Limb (tissue), 2 donors: ENCODE measurements at regions not wholly inside any gene's neighbourhood (a gene's known extent, or its start where the extent isn't known, plus 50 kb on each side); places are given as distances from the start of the nearest gene placed in this dataset.
"Not testable (repeated sequence)": the region's sequence is repeated elsewhere in the genome, so short reads cannot be mapped to it uniquely, and the experiment has no call there.

Experiments
- DNase-seq, 2 donors: peaks; one replicate each; pipeline ENCODE4 v3.0.0-alpha.2; 2016; ENCODE audit errors: extremely low spot score in 2 of 2

DNA sequence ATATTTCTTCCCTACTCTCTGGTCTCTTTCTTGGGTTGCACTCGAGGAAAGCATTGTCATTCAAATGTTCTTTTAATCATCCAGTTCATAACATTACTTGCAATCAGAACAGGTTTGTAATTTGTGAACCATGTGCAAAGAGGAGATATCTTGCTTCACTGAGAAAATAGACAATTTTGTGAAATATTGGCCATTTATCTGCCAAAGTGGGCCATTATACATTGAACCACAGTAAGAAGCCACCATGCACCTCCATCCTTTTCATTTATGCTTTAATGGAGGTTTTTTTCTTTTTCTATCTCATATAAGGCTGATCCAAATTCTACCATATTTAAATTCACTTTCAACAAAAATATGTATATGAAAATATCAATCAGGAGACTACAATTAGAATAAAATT is 335.3 kb upstream of the AADAT start:
- DNase-seq = no peak

GRCh38 chr4:170423137-170423536 is 333.4 kb upstream of the AADAT start:
- DNase-seq = no peak

GRCh38 chr4:170420255-170420693 is 330.5 kb upstream of the AADAT start:
- no peak for DNase-seq

DNA sequence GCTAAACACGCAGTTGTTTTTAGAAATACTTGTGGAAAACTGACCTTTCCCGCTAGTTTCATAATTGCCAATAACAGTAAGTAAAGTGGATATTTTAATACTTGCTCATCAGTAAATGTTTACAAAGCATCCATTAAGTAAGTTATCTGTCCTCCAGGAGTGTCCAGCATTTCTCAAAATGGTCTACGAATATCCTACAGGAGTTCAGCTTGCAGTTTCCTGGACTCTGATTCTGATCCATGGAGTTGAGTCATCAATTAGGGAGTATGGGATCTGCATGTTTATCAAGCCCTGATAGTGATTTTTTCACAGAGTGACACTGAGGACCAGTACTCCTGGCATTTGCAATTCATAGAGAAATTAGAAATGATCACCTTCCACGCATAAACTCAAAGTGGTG is 325.2 kb upstream of the AADAT start:
- DNase-seq = no peak

GRCh38 chr4:170414360-170414759 is 324.6 kb upstream of the AADAT start:
- no peak for DNase-seq

- no peak for DNase-seq
Observed at GRCh38 chr4:170413951-170414350, 324.2 kb upstream of the AADAT start.

DNA sequence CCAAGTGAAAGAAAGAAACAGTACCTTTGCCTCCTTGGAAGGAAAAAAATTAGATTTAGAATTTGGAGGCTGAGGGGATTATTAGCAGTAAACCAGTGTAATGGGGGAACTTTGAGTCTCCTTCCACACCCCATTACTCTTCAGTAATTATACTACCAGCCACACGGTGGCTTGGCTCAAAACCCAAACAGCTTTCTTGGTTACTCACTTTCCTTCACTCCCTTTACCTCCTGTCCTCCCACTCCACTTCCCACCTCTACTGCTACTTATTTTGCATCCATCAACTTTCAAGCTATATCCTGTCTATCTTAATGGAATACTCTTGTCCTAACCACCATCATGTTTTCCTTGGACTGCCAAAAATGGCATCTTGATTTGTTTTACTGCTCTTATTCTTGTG is 310.6 kb upstream of the AADAT start:
- no peak for DNase-seq

DNA sequence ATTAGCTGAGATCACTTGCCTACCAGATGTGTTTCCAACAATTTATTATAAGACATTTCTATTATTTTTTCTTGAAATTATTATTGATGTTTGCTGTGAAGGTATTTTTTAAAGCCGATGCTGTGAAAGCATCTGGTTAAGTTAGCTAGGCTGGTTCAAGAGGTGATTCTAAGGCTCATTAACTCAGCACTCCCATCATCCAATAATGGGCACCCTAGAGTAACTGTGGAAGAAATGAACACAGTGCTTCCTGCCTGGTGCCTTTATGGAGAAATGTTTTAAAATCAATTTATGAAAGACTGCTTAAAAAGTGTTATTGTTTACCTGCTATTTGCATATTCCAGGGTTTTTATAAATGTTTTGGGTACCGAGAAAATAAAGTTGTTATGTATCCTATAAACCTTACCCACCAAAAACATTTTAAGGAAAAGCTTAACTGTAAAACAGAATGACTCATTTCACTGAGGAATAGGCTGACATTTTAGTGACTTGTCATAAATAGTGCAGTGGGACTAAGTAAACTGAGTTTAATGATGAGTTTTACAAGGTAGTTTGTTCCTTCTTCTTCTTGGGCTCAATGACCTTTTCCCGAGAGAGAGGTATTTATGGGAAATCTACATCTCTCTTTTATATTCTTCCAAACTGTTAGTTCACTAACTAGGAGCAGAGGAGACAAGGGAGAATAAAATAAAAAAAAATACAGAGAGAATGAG is 310.0 kb upstream of the AADAT start:
- DNase-seq = no peak

- DNase-seq = no peak
Observed at GRCh38 chr4:170398218-170398617, 308.5 kb upstream of the AADAT start.

DNA sequence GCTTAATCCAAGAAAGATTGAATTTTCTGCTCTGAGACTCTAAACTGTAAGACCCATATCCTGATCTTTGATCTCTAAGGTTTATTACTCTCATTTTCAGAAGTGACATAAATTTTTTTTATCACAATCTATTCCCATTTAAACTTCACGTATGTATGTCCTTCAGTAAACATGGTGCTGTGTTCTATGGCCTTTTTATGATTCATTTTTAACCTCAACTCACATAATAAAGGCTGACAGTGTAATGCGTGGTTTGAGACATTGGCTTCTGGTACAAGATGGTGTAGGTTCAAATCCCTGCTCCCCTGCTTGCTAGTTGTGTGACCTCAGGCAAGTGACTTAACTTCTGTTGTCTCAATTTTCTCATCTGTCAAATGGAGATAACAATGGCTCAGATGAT is 306.0 kb upstream of the AADAT start:
- DNase-seq = no peak

DNA sequence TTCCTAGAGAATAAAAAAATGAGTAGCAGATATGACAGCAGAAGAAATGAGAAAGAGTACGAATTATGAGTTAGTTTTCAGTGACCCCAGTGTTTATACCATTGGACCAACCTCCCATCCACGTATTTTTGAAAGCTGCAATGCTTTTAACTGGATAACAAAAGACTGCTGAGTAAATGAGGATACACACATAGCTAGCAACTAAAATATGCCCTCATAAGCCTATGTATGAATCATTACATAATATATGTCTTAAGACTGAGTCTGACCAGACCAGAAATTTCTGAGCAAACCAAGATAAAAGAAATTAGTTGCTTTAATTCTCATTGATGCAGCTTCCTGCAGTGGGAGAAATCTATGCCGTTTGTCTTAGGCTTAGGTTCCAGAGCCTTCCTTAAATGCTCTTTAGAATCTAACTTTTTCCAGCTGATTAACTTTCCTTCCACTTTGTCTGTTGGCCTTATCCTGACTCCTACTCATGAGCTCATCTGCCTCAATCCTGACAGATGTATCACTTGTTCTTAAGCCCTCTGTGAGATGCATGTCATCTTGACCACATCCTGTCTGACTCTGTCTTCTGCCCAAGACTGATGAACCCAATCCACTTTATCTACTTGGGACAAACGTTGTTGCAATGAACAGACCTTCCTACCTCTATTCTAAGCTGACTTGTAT is 301.4 kb upstream of the AADAT start:
- DNase-seq = no peak

- no peak for DNase-seq
Observed at GRCh38 chr4:170389411-170389810, 299.7 kb upstream of the AADAT start.

- no peak for DNase-seq
Observed at GRCh38 chr4:170388255-170388654, 298.5 kb upstream of the AADAT start.

GRCh38 chr4:170386971-170387370 is 297.2 kb upstream of the AADAT start:
- no peak for DNase-seq

DNA sequence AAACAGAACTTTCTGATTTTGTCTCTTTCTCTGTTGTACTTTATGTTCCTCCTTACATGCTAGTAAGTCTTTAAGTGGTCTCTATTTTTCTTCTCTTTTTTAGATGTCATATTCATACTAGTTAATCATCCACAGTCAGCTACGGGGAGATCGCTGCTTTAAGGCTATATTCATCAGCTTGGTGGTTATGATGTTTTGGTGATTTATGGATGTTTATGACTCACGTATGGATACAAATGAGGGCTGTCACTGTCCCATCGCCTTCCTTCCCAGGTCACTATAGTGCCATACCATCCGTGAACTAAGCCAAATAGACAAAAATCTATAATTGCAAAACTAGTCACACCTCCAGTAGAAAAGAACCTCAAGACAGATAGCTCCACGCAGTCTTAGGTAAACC is 296.8 kb upstream of the AADAT start:
- DNase-seq = no peak

DNA sequence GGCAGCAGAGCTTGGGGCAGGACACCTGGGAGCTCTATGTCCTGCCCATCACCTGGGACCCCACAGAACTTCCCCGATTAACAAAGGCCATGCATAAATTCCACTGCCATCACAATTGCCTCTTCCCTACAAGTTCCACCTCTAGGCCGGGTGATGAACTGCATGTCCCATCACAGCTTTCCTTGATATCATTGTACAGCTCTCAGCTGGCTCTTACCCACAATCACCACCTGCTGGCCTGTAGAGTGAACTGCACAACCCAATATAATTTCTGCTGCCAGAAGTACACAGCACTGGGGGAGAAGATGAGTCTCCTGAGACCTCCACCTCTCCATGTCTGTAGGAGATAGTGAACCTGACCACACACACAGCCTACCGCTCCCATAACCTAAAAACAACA is 285.0 kb upstream of the AADAT start:
- no peak for DNase-seq

DNA sequence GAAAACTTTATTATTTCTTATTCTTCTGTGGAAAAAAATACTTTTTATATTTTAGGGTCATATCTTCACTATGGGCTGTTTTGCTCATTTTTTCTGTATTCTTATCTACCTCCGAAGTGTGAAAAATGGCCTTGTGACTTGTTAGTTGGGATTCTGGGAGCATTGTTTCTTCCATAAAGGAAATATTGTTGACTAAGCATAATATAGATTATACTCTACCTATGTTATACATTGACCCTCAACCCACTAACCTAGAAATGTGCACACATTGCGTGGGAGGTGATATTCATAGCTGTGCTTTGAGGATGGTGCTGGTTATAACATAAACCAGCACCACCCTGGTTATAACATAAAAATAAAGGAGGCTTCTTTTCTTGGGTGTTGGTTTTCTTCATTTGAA is 259.2 kb upstream of the AADAT start:
- DNase-seq = no peak

- DNase-seq = not testable (repeated sequence)
Observed at GRCh38 chr4:170347191-170347590, 257.4 kb upstream of the AADAT start.

- no peak for DNase-seq
Observed at GRCh38 chr4:170339522-170339921, 249.8 kb upstream of the AADAT start.

DNA sequence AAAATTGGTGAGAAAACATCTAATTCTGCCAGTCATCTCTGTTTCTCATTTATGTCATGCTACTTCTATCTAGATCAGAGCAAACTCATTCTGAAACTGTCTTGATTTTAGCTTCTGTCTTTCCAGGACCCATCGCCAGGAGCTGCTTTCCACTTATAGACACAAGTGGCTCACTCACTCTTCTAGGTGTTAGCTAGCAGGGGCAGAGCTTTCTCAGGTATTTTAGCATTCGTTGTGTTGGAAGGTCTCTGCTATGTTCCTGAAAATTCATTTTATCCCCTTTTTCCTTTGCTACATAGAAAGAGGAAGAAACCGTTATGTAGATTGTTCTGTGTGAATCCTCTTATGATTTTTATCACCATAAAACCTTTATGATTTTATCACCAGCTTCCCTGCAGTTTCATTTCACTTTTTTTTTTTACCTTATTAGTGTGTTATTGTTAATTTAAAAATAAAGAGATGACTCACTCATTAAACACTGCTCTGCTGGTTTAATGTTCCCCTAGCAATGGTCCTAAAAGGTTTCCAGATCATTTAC is 246.6 kb upstream of the AADAT start:
- no peak for DNase-seq

DNA sequence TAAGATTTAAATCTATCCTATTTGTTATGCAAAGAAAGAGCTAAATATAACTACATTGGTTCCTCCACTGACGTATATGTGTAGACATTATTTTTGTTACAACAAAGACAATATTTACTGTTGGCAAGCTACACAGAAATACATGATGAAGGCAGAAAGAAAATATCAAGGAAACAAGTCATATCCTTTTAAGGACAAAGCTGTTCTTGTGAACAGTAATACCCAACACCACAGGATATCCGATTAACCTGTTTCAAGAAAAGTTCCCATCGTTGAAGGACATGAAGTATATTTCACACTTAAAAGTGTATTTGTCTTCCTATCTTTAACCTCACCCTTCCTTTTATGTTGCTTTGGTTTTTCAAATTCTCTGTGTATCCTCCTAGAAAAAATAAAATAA is 235.8 kb upstream of the AADAT start:
- DNase-seq = no peak

GRCh38 chr4:170323623-170324022 is 233.9 kb upstream of the AADAT start:
- DNase-seq = no peak

GRCh38 chr4:170307182-170307581 is 217.4 kb upstream of the AADAT start:
- DNase-seq = no peak
